GM12873 (cell line): ENCODE measurements at regions not wholly inside any gene's neighbourhood (a gene's known extent, or its start where the extent isn't known, plus 50 kb on each side); places are given as distances from the start of the nearest gene placed in this dataset.

Source experiments
- CTCF ChIP-seq: IDR thresholded peaks from 2 replicates; pipeline ENCODE4 v1.5.1; 2012; ENCODE audit warnings: low read depth, mild to moderate bottlenecking, moderate library complexity, low read length, control low read depth; ENCODE audit not compliant: insufficient read depth; ENCODE audit errors: missing control alignments

- no peak for TF ChIP-seq CTCF
These were observed 750.6 kb downstream of the DIAPH3 start for GRCh38 chr13:59413126-59413525.

- TF ChIP-seq CTCF = no peak
These were observed 749.7 kb downstream of the DIAPH3 start for GRCh38 chr13:59414006-59414405.

- TF ChIP-seq CTCF = no peak
These were observed 748.2 kb downstream of the DIAPH3 start for GRCh38 chr13:59415498-59415897.

- TF ChIP-seq CTCF = no peak
These were observed 747.2 kb downstream of the DIAPH3 start for GRCh38 chr13:59416561-59416960.

- TF ChIP-seq CTCF = no peak
These were observed 741.1 kb downstream of the DIAPH3 start for GRCh38 chr13:59422646-59423045.

- no peak for TF ChIP-seq CTCF
These were observed 739.9 kb downstream of the DIAPH3 start for GRCh38 chr13:59423708-59424340.

- no peak for TF ChIP-seq CTCF
These were observed 739.1 kb downstream of the DIAPH3 start for GRCh38 chr13:59424661-59425060.

GRCh38 chr13:59425211-59425741, 738.5 kb downstream of the DIAPH3 start:
- no peak for TF ChIP-seq CTCF
